GM12865 (cell line): ENCODE measurements at regions not wholly inside any gene's neighbourhood (a gene's known extent, or its start where the extent isn't known, plus 50 kb on each side); places are given as distances from the start of the nearest gene placed in this dataset.
"Not testable (repeated sequence)": the region's sequence is repeated elsewhere in the genome, so short reads cannot be mapped to it uniquely, and the experiment has no call there.

Experiments
- DNase-seq: peaks from one replicate; pipeline ENCODE4 v3.0.0; 2010; ENCODE audit warnings: low read depth
- H3K4me3 ChIP-seq: 2 replicates; pipeline ENCODE4 v1.5.1; 2011; ENCODE audit warnings: mild to moderate bottlenecking, low read depth, low read length, control low read depth
- CTCF ChIP-seq: IDR thresholded peaks from 2 replicates; pipeline ENCODE4 v1.5.1; 2011; ENCODE audit warnings: low read length, control low read depth, low read depth, inconsistent platforms; ENCODE audit not compliant: insufficient read depth; ENCODE audit errors: missing control alignments

- H3K4me3 ChIP-seq, result no peak overlapping the region
- TF ChIP-seq CTCF, result no peak
- DNase-seq, result no peak
These were observed 78.7 kb downstream of the GCNT4 start for GRCh38 chr5:74973694-74974093.

- no peak overlapping the region for H3K4me3 ChIP-seq
- no peak for DNase-seq
- no peak for TF ChIP-seq CTCF
These were observed 80.4 kb downstream of the GCNT4 start for GRCh38 chr5:74971947-74972460.

GRCh38 chr5:74970891-74971290 lies 81.5 kb downstream of the GCNT4 start:
- not testable (repeated sequence) for DNase-seq, H3K4me3 ChIP-seq

GRCh38 chr5:74969726-74970125 lies 82.6 kb downstream of the GCNT4 start:
- no peak for TF ChIP-seq CTCF
- H3K4me3 ChIP-seq, result no peak overlapping the region

GRCh38 chr5:74966141-74967026 lies 86.0 kb downstream of the GCNT4 start:
- no peak overlapping the region for H3K4me3 ChIP-seq
- TF ChIP-seq CTCF, result no peak
- DNase-seq, result no peak

More at GRCh38 chr5:74969726-74970125, 82.6 kb downstream of the GCNT4 start:
- DNase-seq, result no peak

- TF ChIP-seq CTCF, result no peak
- no peak for DNase-seq
- H3K4me3 ChIP-seq, result no peak overlapping the region
These were observed 89.0 kb downstream of the GCNT4 start for GRCh38 chr5:74963407-74963806.

GRCh38 chr5:74957906-74958305 lies 91.7 kb upstream of the FAM169A start:
- no peak for DNase-seq
- TF ChIP-seq CTCF, result no peak
- no peak overlapping the region for H3K4me3 ChIP-seq
